ENCODE measurements at regions not wholly inside any gene's neighbourhood (a gene's known extent, or its start where the extent isn't known, plus 50 kb on each side); places are given as distances from the start of the nearest gene placed in this dataset.
A peak's percentile ranks its signal among the peaks of the same experiment; 100 is the strongest.

DNA sequence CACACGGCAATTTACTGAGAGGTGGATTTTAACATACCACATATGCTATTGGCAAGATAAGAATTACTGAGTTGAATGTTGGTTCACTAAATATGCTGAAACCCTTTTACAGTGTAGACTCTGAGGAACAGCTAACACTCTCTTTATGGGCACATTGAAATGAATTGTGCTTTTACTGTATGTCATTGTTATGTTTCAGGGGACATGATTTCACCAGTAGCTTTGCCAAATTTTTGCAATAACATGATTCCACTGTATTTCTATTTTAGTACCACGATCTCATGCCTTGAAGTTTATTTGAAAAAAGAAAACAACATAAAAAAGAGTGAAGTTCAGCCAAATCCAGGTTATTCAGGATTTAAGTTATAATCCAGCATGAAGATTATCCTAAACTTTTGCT is 188.5 kb downstream of the HLX start:
- no peak overlapping the region for H3K27ac Mint-ChIP-seq
- H3K4me1 Mint-ChIP-seq: peaks cover 11% of the 10 kb centered on the region
- H3K9me3 Mint-ChIP-seq: no peaks in the 10 kb centered on the region
- DNase-seq (no peak), ATAC-seq (no peak)
- H3K27me3 Mint-ChIP-seq: peaks cover 10% of the 10 kb centered on the region
- H3K4me3 Mint-ChIP-seq: no peak overlapping the region

DNA sequence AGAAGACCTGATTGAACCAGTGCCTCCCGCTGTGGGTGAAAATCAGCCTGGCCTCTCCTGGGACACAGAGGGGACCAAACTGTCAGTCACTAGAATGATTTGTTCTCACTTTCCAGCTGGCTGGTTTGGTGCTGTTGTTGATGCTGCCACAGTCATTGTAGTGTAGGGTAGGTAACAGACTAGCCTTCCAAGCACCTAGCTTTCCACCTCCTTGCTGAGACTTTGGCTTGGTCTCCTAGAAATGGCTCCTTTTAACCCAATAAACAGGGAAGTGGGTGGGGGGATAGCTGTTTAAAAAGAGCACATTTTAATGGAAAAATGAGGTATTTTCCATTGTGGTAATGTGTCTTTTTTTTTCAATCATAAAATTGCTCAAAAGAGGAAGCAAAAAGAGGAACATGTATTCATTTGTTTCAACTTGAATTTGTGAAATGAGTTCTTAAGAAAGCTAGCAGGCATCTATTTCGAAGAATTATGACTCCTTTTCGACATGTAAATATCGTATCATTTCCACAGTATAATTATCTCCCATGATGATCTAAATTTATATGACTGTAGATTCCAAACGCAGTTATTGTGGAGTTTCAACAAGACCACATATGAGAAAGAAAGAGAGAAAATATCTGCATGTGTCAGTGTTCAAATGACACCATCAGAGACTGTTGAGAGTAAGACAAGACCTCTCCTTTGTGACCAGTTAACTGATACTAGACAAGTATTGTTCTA is 190.1 kb downstream of the HLX start:
- DNase-seq: no peak
- Mint-ChIP-seq H3K4me1 (peaks cover 11% of the 10 kb centered on the region), H3K27me3 (peaks cover 7% of the 10 kb centered on the region), H3K4me3 (no peak overlapping the region), H3K27ac (peak overlapping the region in 1 of 2 donors; percentile 42), H3K9me3 (no peaks in the 10 kb centered on the region)
- peak; percentile 37 for ATAC-seq

DNA sequence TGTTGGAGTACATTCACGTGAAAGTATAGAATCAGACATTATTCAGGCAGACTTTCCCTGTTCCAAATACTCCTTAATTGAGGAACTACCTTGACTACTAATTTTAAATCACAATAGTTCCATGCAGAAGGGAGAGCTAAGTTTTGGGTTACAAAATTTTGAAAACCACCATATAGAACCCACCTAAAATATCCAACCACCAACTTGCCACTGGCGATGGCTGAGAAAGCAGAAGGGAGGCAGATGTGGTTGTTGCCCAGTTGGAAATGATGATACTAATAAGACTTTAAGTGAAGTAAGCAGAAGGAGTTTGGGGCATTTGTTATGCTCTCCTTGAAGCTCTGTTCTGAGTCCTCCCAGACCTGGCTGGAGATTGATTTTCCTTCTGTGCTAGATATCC is 190.7 kb downstream of the HLX start:
- DNase-seq: no peak
- no peak overlapping the region for H3K27ac Mint-ChIP-seq
- H3K4me1 Mint-ChIP-seq: peaks cover 11% of the 10 kb centered on the region

DNA sequence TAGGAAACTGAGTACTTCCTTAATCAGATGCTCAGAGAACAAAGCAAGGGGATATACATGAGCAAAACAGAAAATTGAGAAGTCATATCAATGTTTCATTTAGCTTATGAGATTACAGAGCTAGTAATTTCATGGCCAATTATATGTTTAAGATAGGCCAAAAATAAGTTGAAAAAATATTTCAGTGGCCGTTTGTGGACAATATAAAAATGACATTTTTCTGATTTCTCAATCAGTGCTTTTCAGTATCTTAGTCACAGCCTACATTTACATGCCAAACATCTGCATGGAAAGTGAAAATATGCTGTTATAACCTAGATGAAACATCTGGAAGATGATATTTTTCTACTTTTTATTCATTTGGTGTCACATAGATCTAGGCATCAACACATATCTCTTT is 192.5 kb downstream of the HLX start:
- Mint-ChIP-seq H3K27ac (no peak overlapping the region), H3K4me1 (peaks cover 11% of the 10 kb centered on the region), H3K9me3 (peaks cover 0 to 5% of the 10 kb centered on the region in 2 donors), H3K27me3 (peaks cover 4% of the 10 kb centered on the region), H3K4me3 (no peak overlapping the region)
- no peak for DNase-seq
- ATAC-seq: no peak

More for the DNA sequence above, 190.7 kb downstream of the HLX start:
- no peaks in the 10 kb centered on the region for H3K9me3 Mint-ChIP-seq
- no peak for ATAC-seq
- peaks cover 7% of the 10 kb centered on the region for H3K27me3 Mint-ChIP-seq
- H3K4me3 Mint-ChIP-seq: no peak overlapping the region

DNA sequence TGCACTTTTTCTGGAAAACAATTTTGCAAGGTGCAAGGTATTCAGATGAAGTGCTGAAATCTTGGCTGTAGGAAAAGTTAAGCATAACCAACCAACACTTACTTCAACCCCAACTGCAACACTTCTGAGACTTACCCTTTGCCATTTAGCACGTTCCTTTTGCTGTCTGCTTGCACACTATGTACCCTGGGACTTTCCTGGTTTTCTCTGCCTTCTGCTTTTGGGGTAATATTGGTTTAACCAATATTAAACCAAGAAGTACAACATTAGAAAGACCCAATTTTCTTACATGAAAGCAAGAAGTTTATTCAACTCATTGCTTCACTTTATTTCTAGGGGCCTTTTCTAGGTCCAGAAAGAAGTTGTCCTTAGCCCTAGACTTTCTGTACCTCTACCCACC is 193.0 kb downstream of the HLX start:
- H3K9me3 Mint-ChIP-seq: peaks cover 0 to 5% of the 10 kb centered on the region in 2 donors
- H3K27ac Mint-ChIP-seq: no peak overlapping the region
- H3K27me3 Mint-ChIP-seq: no peaks in the 10 kb centered on the region
- no peak for DNase-seq
- no peak for ATAC-seq
- no peak overlapping the region for H3K4me3 Mint-ChIP-seq
- H3K4me1 Mint-ChIP-seq: peaks cover 11% of the 10 kb centered on the region

DNA sequence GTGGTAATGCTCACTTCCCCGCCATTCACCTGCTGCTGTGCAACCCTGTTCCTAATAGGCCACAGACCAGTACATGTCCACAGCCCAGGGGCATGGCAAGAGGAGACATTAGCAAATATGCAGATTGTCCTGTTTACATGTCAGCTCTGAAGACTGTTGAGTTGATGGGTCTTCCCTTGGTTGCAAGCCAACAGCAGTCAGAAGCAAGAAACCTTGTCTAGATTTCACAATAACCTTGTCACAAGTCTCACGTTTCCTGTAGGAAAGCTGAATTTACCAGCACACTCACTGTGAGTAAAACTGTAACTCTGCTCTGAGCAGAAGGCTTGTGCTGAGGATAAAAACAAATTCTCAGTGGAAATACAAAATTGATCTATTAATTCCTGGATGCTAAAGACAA is 195.1 kb downstream of the HLX start:
- Mint-ChIP-seq H3K9me3 (peaks cover 0 to 5% of the 10 kb centered on the region in 2 donors), H3K4me3 (no peak overlapping the region), H3K4me1 (peaks cover 8% of the 10 kb centered on the region), H3K27me3 (no peaks in the 10 kb centered on the region), H3K27ac (no peak overlapping the region)
- DNase-seq: no peak
- no peak for ATAC-seq

DNA sequence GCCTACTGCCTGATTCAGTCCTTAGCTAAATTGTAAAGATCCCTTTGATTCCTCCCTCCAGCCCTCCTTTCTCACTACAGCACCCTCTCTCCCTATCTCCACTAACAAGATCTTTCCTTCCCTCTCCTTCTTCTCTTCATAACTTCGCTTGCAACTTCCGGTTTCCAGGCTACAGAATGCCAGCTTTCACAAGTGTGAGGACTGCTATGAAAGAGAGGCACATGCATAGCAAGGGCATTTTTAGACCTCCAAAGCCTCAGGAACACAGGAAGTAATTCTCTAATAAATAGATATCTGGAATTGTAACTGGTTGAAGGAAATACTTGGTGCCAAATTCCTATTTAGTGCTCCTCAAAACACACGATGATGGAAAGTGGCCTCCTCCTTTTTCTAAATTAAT is 196.7 kb downstream of the HLX start:
- no peak for ATAC-seq
- no peak for DNase-seq
- Mint-ChIP-seq H3K4me3 (no peak overlapping the region), H3K27me3 (no peaks in the 10 kb centered on the region), H3K4me1 (no peaks in the 10 kb centered on the region), H3K9me3 (peaks cover 0 to 11% of the 10 kb centered on the region in 2 donors), H3K27ac (no peak overlapping the region)

DNA sequence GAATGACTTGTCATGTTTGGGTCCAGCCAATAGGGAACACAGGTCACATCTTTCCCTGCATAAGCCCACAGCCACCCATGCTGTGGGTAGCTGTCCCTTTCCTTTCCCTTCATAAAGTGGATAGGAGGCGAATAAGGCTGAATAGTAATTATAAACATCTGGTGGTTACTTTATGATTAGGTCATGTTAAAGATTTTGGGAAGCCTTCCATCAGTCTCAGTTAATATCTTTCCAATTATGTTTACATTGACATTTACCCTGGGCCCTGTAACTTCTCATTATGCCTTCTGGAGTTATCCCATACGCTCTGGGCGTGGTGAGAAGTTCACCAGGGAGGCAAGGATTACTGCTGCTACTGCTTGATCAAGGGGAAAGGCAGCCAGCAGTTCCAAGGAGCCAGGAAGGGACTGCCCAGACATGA is 197.2 kb downstream of the HLX start:
- H3K4me1 Mint-ChIP-seq: no peaks in the 10 kb centered on the region
- H3K27ac Mint-ChIP-seq: no peak overlapping the region
- H3K27me3 Mint-ChIP-seq: no peaks in the 10 kb centered on the region
- peaks cover 0 to 11% of the 10 kb centered on the region in 2 donors for H3K9me3 Mint-ChIP-seq
- ATAC-seq (no peak), DNase-seq (no peak)
- no peak overlapping the region for H3K4me3 Mint-ChIP-seq

DNA sequence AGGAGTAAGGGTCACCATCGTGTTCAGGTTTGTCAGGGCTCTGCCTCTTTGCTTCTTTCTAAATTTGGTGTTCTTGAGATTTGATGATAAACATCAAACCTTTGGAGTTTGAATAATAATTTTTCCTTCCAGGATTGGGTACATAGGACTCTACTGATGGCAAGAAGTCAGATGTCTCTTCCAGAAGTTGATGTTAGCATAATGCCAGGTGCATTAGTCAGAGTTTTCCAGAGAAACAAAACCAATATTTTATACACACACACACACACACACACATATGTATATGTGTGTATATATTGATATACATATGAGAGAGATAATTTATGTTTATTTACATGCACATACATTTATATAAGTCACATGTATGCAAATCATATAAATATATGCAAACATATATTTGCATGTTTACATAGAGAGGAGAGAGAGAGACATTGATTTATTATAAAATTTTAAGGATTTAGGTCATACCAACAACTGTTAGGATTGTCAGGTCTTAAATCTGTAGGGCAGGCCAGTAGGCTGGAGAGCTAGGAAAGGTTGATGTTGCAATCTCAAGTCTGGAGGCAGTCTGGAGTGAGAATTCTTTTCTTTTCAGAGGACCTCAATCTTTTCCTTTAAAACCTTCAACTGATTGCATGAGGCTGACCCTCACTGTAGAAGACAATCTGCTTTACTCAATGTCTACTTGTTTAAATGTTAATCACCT is 199.2 kb downstream of the HLX start:
- Mint-ChIP-seq H3K27ac (no peak overlapping the region), H3K27me3 (no peaks in the 10 kb centered on the region), H3K4me1 (no peaks in the 10 kb centered on the region), H3K9me3 (peaks cover 0 to 11% of the 10 kb centered on the region in 2 donors), H3K4me3 (no peak overlapping the region)
- no peak for DNase-seq
- ATAC-seq: no peak

DNA sequence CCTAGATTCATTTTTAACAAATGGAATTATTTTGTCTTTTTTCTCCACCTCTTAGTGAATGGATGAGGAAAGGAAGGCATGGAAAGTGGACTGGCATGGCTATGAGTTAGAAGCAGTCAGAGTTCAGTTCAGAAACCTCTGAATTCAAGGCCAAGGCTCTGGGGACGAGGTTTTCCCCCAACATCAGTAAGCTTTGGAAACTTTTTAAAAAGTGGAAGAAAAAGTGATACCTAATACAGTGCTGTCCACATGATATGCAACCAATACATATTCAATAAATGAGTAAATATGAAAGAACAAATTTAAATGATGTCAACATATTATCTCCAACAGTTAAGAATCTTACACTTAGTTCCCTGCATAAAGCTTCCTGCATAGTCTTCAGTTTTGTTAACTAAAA is 204.7 kb downstream of the HLX start:
- ATAC-seq (no peak), DNase-seq (no peak)
- no peaks in the 10 kb centered on the region for H3K4me1 Mint-ChIP-seq
- H3K27me3 Mint-ChIP-seq: no peaks in the 10 kb centered on the region
- no peak overlapping the region for H3K27ac Mint-ChIP-seq
- no peak overlapping the region for H3K4me3 Mint-ChIP-seq
- peaks cover 4 to 7% of the 10 kb centered on the region in 2 donors for H3K9me3 Mint-ChIP-seq

DNA sequence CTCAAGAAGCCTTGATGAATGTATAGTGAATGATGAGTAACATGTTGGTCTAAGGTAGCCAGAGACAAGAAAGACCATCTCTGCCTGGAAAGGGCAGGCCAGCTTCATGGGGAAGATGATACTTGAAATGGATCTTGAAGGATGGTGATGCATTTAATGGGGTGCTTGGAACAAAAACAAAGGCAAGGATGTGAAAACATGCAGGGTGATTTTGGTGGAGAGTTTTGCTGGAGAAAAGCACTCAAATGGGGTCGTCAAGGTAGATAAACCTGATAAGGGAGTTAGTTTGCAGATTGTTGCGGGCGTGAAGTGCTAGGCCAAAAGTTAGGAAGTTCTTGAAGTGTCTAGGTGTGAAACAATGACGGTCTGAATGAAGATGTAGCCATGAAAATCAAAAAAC is 205.4 kb downstream of the HLX start:
- Mint-ChIP-seq H3K4me3 (no peak overlapping the region), H3K27me3 (no peaks in the 10 kb centered on the region), H3K27ac (no peak overlapping the region), H3K9me3 (peaks cover 4 to 7% of the 10 kb centered on the region in 2 donors), H3K4me1 (no peaks in the 10 kb centered on the region)
- ATAC-seq (no peak), DNase-seq (no peak)

DNA sequence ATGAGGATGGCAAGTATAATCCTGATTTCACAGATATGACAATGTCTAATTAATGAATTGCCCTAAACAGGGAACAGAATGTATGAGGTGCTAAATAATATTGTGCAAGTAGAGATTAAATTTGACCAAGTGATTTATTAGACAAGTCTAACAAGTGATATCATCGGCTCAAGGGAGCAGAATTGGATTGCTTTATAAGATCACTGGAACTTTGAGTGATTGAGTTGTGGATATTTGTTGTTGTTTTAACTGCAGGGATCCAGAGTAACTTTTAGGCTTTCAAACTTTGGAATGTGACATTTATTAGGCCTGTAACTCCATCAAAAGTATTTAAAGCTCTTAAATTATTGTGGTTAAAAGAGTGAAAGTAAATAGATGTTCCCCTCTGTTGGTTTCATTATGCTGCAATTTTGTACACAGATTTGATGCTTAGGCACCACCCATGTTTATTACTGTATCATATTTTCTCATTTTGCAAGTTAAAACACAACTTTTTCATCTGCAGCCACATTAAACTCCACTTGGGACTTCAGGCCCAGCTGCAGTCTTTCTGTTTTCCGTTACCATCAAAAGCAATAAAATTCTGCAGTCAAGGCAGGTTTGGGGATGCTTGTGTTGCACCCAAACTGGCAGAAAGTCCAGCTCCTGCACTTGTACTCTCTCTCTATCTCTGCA is 206.6 kb downstream of the HLX start:
- ATAC-seq: no peak
- no peaks in the 10 kb centered on the region for H3K27me3 Mint-ChIP-seq
- H3K9me3 Mint-ChIP-seq: peaks cover 0 to 4% of the 10 kb centered on the region in 2 donors

DNA sequence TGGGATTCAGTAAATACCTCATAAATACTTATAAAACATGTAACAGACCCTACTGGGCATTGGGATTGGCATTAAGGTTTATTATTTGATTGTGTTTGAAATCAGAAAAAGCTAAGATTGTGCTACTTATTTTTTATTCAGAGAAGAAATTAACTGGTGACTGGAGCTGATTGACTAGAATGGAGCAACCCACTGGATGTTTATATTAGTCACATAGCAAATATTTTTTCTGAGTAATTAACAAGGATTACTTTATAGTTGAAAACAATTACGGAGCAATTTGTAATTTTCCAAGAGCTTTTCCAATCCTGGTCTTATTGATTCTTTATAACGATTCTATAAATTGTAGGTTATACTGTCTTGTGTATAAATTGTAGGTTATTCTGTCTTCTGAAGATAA is 208.7 kb downstream of the HLX start:
- ATAC-seq (no peak), DNase-seq (no peak)
- Mint-ChIP-seq H3K4me1 (no peaks in the 10 kb centered on the region), H3K27ac (no peak overlapping the region), H3K27me3 (no peaks in the 10 kb centered on the region), H3K4me3 (no peak overlapping the region), H3K9me3 (peaks cover 0 to 4% of the 10 kb centered on the region in 2 donors)

More for the DNA sequence above, 206.6 kb downstream of the HLX start:
- Mint-ChIP-seq H3K4me3 (no peak overlapping the region), H3K4me1 (no peaks in the 10 kb centered on the region), H3K27ac (no peak overlapping the region)
- no peak for DNase-seq

DNA sequence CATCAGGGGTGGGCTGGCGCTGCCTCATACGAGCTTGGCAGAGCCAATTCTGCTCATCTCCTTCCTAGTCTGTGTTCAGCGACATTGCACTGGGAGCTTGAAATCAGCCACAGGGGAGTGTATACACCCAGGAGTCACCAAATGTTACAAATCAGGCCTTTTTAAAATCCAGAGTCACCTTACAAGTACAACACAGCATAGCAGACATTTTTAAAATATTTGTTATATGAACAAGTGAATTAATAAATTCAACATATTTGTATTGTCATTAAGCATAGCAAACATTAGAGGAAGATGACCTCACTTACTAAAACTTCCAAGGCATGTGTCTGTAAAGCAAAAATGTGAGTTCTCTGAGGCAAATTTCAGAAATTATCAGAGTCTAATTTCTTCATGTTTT is 210.0 kb downstream of the HLX start:
- ATAC-seq (no peak), DNase-seq (no peak)
- Mint-ChIP-seq H3K9me3 (peaks cover 0 to 4% of the 10 kb centered on the region in 2 donors), H3K4me3 (no peak overlapping the region), H3K4me1 (no peaks in the 10 kb centered on the region), H3K27me3 (no peaks in the 10 kb centered on the region), H3K27ac (no peak overlapping the region)

DNA sequence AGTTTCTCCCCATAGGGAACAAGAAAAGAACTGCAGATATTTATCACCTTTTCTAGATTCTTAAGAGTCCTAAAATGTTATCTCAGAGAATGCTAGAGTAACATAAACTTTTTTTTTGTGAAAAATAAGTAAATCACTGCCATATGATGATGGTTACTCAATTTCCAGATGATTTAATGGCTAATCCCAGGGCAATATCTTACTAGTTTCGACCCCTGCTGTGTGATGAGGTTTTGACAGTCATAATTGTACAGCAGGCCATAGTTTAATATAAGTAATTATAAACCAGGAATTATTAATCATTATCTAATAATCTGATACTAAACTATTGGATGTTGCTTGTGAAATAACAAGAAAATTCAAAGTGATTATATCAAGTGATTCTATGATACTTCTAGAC is 210.6 kb downstream of the HLX start:
- Mint-ChIP-seq H3K4me3 (no peak overlapping the region), H3K4me1 (no peaks in the 10 kb centered on the region), H3K27me3 (no peaks in the 10 kb centered on the region), H3K9me3 (no peaks in the 10 kb centered on the region), H3K27ac (no peak overlapping the region)
- no peak for ATAC-seq
- no peak for DNase-seq

Data from stimulated activated naive CD8-positive, alpha-beta T cell treated with anti-CD3 and anti-CD28 coated beads, Interleukin-15, amount 100 ng/mL, for 72 hours (primary cell).